Osteocyte (in vitro differentiated cells): ENCODE measurements at regions not wholly inside any gene's neighbourhood (a gene's known extent, or its start where the extent isn't known, plus 50 kb on each side); places are given as distances from the start of the nearest gene placed in this dataset.

ENCODE experiments used
- DNase-seq: peaks from one replicate; pipeline ENCODE4 v3.0.0; 2021; ENCODE audit warnings: mixed read lengths; ENCODE audit not compliant: unreplicated experiment; ENCODE audit errors: extremely low spot score
- H3K27ac Mint-ChIP-seq: one replicate; pipeline ENCODE4 v1.8.0; 2021; ENCODE audit warnings: mild to moderate bottlenecking, mixed read lengths; ENCODE audit not compliant: unreplicated experiment
- H3K27me3 Mint-ChIP-seq: one replicate; pipeline ENCODE4 v1.8.0; 2021; ENCODE audit warnings: mixed read lengths; ENCODE audit not compliant: unreplicated experiment
- H3K36me3 Mint-ChIP-seq: one replicate; pipeline ENCODE4 v1.8.0; 2021; ENCODE audit warnings: mixed read lengths; ENCODE audit not compliant: unreplicated experiment
- H3K4me1 Mint-ChIP-seq: one replicate; pipeline ENCODE4 v1.8.0; 2021; ENCODE audit warnings: mixed read lengths; ENCODE audit not compliant: unreplicated experiment
- H3K4me3 Mint-ChIP-seq: one replicate; pipeline ENCODE4 v1.8.0; 2021; ENCODE audit warnings: mild to moderate bottlenecking, moderate library complexity, mixed read lengths; ENCODE audit not compliant: unreplicated experiment
- H3K9me3 Mint-ChIP-seq: one replicate; pipeline ENCODE4 v1.8.0; 2021; ENCODE audit warnings: mixed read lengths; ENCODE audit not compliant: unreplicated experiment
- CTCF ChIP-seq: fragments of 200-600 bp; sonication (generic); IDR thresholded peaks from 2 replicates; pipeline ENCODE4 v1.5.0; 2021; ENCODE audit warnings: antibody characterized with exemption, mild to moderate bottlenecking, moderate library complexity

- peak; percentile 70 for DNase-seq
- peaks cover 17% of the 10 kb centered on the region for H3K27me3 Mint-ChIP-seq
- H3K4me3 Mint-ChIP-seq = no peak overlapping the region
- no peak for TF ChIP-seq CTCF
- no peaks in the 10 kb centered on the region for H3K9me3 Mint-ChIP-seq
- no peaks in the 10 kb centered on the region for H3K4me1 Mint-ChIP-seq
- H3K27ac Mint-ChIP-seq = no peak overlapping the region
- no peaks in the 10 kb centered on the region for H3K36me3 Mint-ChIP-seq
Observed at GRCh38 chr7:155979566-155979965, 167.3 kb upstream of the SHH start.

GRCh38 chr7:155975490-155975889 is 163.2 kb upstream of the SHH start:
- no peak for TF ChIP-seq CTCF
- Mint-ChIP-seq H3K36me3 (no peaks in the 10 kb centered on the region), H3K27ac (no peak overlapping the region), H3K27me3 (peaks cover 20% of the 10 kb centered on the region), H3K4me1 (no peaks in the 10 kb centered on the region), H3K9me3 (no peaks in the 10 kb centered on the region), H3K4me3 (no peak overlapping the region)
- DNase-seq = peak; percentile 62

- H3K4me3 Mint-ChIP-seq = no peak overlapping the region
- H3K36me3 Mint-ChIP-seq = no peaks in the 10 kb centered on the region
- peaks cover 20% of the 10 kb centered on the region for H3K27me3 Mint-ChIP-seq
- no peaks in the 10 kb centered on the region for H3K4me1 Mint-ChIP-seq
- DNase-seq = peak; percentile 75
- no peak for TF ChIP-seq CTCF
- H3K27ac Mint-ChIP-seq = no peak overlapping the region
- no peaks in the 10 kb centered on the region for H3K9me3 Mint-ChIP-seq
Observed at GRCh38 chr7:155974186-155974897, 162.1 kb upstream of the SHH start.

- Mint-ChIP-seq H3K4me1 (no peaks in the 10 kb centered on the region), H3K27ac (no peak overlapping the region)
- no peak for TF ChIP-seq CTCF
Observed at GRCh38 chr7:155973451-155973997, 161.3 kb upstream of the SHH start.

GRCh38 chr7:155972651-155973390 is 160.6 kb upstream of the SHH start:
- Mint-ChIP-seq H3K27ac (no peak overlapping the region), H3K4me1 (no peaks in the 10 kb centered on the region), H3K36me3 (no peaks in the 10 kb centered on the region), H3K27me3 (peaks cover 27% of the 10 kb centered on the region), H3K4me3 (no peak overlapping the region), H3K9me3 (no peaks in the 10 kb centered on the region)
- peak; percentile 64 for DNase-seq
- TF ChIP-seq CTCF = no peak

More at GRCh38 chr7:155973451-155973997, 161.3 kb upstream of the SHH start:
- H3K36me3 Mint-ChIP-seq = no peaks in the 10 kb centered on the region
- H3K27me3 Mint-ChIP-seq = peaks cover 24% of the 10 kb centered on the region
- no peak overlapping the region for H3K4me3 Mint-ChIP-seq
- DNase-seq = peak; percentile 73
- H3K9me3 Mint-ChIP-seq = no peaks in the 10 kb centered on the region
